HG03571 (cell line): ENCODE measurements at regions not wholly inside any gene's neighbourhood (a gene's known extent, or its start where the extent isn't known, plus 50 kb on each side); places are given as distances from the start of the nearest gene placed in this dataset.
"Not testable (repeated sequence)": the region's sequence is repeated elsewhere in the genome, so short reads cannot be mapped to it uniquely, and the experiment has no call there.

Source experiments
- ATAC-seq: cut with Tn5 transposase; IDR thresholded peaks from one replicate; pipeline ENCODE4 v1.9.1; 2021; ENCODE audit not compliant: unreplicated experiment

- ATAC-seq, result no peak
Observed at GRCh38 chr4:66482186-66482585, 811.9 kb upstream of the EPHA5 start.

- no peak for ATAC-seq
Observed at GRCh38 chr4:66475596-66475995, 805.3 kb upstream of the EPHA5 start.

GRCh38 chr4:66465111-66465510 lies 794.8 kb upstream of the EPHA5 start:
- ATAC-seq, result no peak

GRCh38 chr4:66462890-66463289 lies 792.6 kb upstream of the EPHA5 start:
- ATAC-seq, result not testable (repeated sequence)

GRCh38 chr4:66451741-66452140 lies 781.5 kb upstream of the EPHA5 start:
- ATAC-seq, result no peak

- no peak for ATAC-seq
Observed at GRCh38 chr4:66443008-66443407, 772.7 kb upstream of the EPHA5 start.

GRCh38 chr4:66439508-66439907 lies 769.2 kb upstream of the EPHA5 start:
- no peak for ATAC-seq

GRCh38 chr4:66433706-66434105 lies 763.4 kb upstream of the EPHA5 start:
- no peak for ATAC-seq

- ATAC-seq, result no peak
Observed at GRCh38 chr4:66430856-66431255, 760.6 kb upstream of the EPHA5 start.

GRCh38 chr4:66429276-66429675 lies 759.0 kb upstream of the EPHA5 start:
- no peak for ATAC-seq

- no peak for ATAC-seq
Observed at GRCh38 chr4:66416425-66416824, 746.1 kb upstream of the EPHA5 start.

GRCh38 chr4:66404141-66404540 lies 733.9 kb upstream of the EPHA5 start:
- no peak for ATAC-seq

- no peak for ATAC-seq
Observed at GRCh38 chr4:66376921-66377320, 706.6 kb upstream of the EPHA5 start.

GRCh38 chr4:66376396-66376795 lies 706.1 kb upstream of the EPHA5 start:
- no peak for ATAC-seq

GRCh38 chr4:66373268-66373667 lies 703.0 kb upstream of the EPHA5 start:
- no peak for ATAC-seq

- ATAC-seq, result no peak
Observed at GRCh38 chr4:66372706-66373105, 702.4 kb upstream of the EPHA5 start.

- ATAC-seq, result no peak
Observed at GRCh38 chr4:66367043-66367660, 696.9 kb upstream of the EPHA5 start.

- ATAC-seq, result not testable (repeated sequence)
Observed at GRCh38 chr4:66360395-66360794, 690.1 kb upstream of the EPHA5 start.

- no peak for ATAC-seq
Observed at GRCh38 chr4:66357316-66357715, 687.0 kb upstream of the EPHA5 start.

- no peak for ATAC-seq
Observed at GRCh38 chr4:66355328-66355727, 685.0 kb upstream of the EPHA5 start.

- no peak for ATAC-seq
Observed at GRCh38 chr4:66351761-66352160, 681.5 kb upstream of the EPHA5 start.

- ATAC-seq, result no peak
Observed at GRCh38 chr4:66340286-66340893, 670.1 kb upstream of the EPHA5 start.

- no peak for ATAC-seq
Observed at GRCh38 chr4:66339007-66339406, 668.7 kb upstream of the EPHA5 start.
